ENCODE measurements at regions not wholly inside any gene's neighbourhood (a gene's known extent, or its start where the extent isn't known, plus 50 kb on each side); places are given as distances from the start of the nearest gene placed in this dataset.
"Not testable (repeated sequence)": the region's sequence is repeated elsewhere in the genome, so short reads cannot be mapped to it uniquely, and the experiment has no call there.

- DNase-seq (ENCODE audit: low read depth): no peak
Observed at GRCh38 chr1:193909406-193910082, 723.1 kb upstream of the B3GALT2 start.

GRCh38 chr1:193905288-193906085, 719.1 kb upstream of the B3GALT2 start:
- no peak for DNase-seq (ENCODE audit: low read depth)

GRCh38 chr1:193891788-193892187, 705.4 kb upstream of the B3GALT2 start:
- no peak for DNase-seq (ENCODE audit: low read depth)

GRCh38 chr1:193890935-193891334, 704.5 kb upstream of the B3GALT2 start:
- DNase-seq (ENCODE audit: low read depth): no peak

GRCh38 chr1:193884848-193885558, 698.6 kb upstream of the B3GALT2 start:
- no peak for DNase-seq (ENCODE audit: low read depth)

- not testable (repeated sequence) for DNase-seq (ENCODE audit: low read depth)
Observed at GRCh38 chr1:193877920-193878319, 691.5 kb upstream of the B3GALT2 start.

GRCh38 chr1:193868425-193868824, 682.0 kb upstream of the B3GALT2 start:
- DNase-seq (ENCODE audit: low read depth): no peak

GRCh38 chr1:193856261-193856660, 669.8 kb upstream of the B3GALT2 start:
- no peak for DNase-seq (ENCODE audit: low read depth)

GRCh38 chr1:193850745-193851144, 664.3 kb upstream of the B3GALT2 start:
- DNase-seq (ENCODE audit: low read depth): no peak

- DNase-seq (ENCODE audit: low read depth): no peak
Observed at GRCh38 chr1:193846876-193847604, 660.6 kb upstream of the B3GALT2 start.

GRCh38 chr1:193846411-193846810, 660.0 kb upstream of the B3GALT2 start:
- DNase-seq (ENCODE audit: low read depth): no peak

- no peak for DNase-seq (ENCODE audit: low read depth)
Observed at GRCh38 chr1:193841857-193842256, 655.4 kb upstream of the B3GALT2 start.

GRCh38 chr1:193831465-193831864, 645.1 kb upstream of the B3GALT2 start:
- DNase-seq (ENCODE audit: low read depth): no peak

GRCh38 chr1:193827516-193827915, 641.1 kb upstream of the B3GALT2 start:
- no peak for DNase-seq (ENCODE audit: low read depth)

GRCh38 chr1:193819376-193819775, 633.0 kb upstream of the B3GALT2 start:
- no peak for DNase-seq (ENCODE audit: low read depth)

- DNase-seq (ENCODE audit: low read depth): no peak
Observed at GRCh38 chr1:193807208-193807607, 620.8 kb upstream of the B3GALT2 start.

- DNase-seq (ENCODE audit: low read depth): no peak
Observed at GRCh38 chr1:193806079-193807048, 620.0 kb upstream of the B3GALT2 start.

- DNase-seq (ENCODE audit: low read depth): no peak
Observed at GRCh38 chr1:193799948-193800690, 613.7 kb upstream of the B3GALT2 start.

GRCh38 chr1:193799371-193799770, 613.0 kb upstream of the B3GALT2 start:
- DNase-seq (ENCODE audit: low read depth): no peak

- DNase-seq (ENCODE audit: low read depth): no peak
Observed at GRCh38 chr1:193794239-193794638, 607.8 kb upstream of the B3GALT2 start.
